HG03442 (cell line): ENCODE measurements at regions not wholly inside any gene's neighbourhood (a gene's known extent, or its start where the extent isn't known, plus 50 kb on each side); places are given as distances from the start of the nearest gene placed in this dataset.

Source experiments
- ATAC-seq: cut with Tn5 transposase; IDR thresholded peaks from one replicate; pipeline ENCODE4 v1.9.1; 2021; ENCODE audit warnings: mild to moderate bottlenecking, moderate library complexity; ENCODE audit not compliant: unreplicated experiment

DNA sequence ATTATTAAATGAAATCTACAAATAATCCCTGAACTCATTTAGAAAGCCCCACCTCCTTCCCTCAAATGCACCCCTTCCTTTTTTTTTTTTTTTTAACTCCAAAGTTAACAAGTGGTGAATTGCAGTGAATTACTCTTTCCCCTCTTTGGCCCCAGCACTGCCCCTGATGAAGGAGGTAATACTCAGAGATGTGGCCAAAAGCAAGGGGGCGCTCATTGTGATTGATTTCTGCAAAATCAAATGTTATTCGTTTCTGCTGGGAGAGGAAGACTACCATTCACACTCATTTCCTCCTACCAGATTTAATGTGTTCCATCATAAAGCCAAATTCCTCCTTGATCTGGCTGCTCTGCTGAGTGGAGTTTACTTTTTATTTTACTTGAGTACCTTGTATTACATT lies 259.4 kb downstream of the GPD2 start:
- ATAC-seq: no peak

DNA sequence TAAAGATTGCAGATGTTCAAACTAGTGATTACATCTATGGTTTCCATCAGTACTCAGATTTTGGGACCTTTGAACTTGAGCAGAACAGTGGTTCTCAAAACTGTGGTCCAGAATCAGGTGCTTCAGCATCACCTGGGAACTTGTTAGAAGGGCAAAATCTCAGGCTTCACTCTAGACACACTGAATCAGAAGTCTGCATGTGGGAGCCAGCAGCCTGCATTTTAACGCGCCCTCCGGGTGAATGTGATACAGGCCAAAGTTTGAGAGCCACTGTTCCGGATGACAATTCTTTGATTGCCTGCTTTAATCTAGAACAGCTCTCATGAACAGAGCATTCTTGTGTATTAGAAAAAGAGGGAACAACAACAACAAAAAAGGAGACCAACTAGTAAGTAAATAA lies 261.7 kb downstream of the GPD2 start:
- ATAC-seq: no peak

GRCh38 chr2:156700681-156701080 lies 264.5 kb downstream of the GPD2 start:
- ATAC-seq: no peak

DNA sequence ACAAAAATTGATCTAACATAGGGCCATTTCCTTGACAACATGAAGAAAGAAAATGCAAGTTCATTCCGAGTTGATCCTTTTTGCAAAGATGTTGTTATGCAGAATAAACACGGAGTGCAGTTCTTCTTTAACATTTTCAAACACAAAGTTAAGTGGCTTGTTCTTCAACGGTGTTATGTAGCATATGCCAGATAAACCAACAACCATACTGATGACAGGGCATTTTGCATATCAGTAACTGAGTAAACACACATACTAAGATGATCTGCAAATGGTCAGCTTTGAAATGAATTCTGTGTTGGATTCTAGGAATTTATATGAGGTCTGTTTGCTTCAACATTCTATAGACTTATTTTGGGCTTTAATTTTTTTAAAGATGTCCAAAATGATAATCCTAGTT lies 266.4 kb downstream of the GPD2 start:
- no peak for ATAC-seq

DNA sequence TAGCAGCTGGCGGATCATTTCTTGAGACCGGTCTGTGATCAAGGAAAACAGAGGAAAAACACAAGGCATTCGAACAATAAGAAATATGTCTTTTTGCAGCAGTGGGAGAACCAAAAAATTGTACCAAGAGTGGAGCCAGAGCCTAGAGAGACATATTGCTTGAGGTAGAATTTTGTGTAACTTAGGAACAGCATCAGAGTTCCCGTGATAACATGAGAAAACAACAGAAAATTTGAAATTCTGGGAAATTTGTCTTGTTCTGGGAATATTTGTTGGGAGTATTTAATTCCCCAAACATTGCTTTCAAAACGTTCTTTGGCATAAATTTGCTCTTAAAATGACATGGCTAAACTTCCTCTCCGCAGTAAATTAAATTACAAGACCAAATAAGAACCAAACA lies 267.5 kb downstream of the GPD2 start:
- no peak for ATAC-seq

DNA sequence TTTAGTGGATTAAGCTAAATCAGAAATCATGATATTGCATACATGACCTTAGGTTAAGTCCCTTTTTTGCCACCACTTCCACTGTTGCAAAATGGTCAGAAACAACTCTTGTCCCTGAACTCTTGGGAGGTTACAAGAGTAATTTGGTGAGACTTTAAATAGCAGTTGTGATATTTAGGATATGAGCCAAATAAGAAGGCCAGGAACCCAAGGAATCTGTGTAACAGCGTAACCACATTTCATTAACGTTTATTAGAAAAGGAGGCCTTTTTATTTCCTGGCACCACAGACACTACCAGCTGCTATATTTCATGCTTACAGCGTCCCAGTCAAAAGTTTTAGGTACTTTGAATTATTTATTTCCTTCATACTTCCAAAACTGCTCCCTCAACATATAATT lies 268.0 kb downstream of the GPD2 start:
- ATAC-seq: no peak

DNA sequence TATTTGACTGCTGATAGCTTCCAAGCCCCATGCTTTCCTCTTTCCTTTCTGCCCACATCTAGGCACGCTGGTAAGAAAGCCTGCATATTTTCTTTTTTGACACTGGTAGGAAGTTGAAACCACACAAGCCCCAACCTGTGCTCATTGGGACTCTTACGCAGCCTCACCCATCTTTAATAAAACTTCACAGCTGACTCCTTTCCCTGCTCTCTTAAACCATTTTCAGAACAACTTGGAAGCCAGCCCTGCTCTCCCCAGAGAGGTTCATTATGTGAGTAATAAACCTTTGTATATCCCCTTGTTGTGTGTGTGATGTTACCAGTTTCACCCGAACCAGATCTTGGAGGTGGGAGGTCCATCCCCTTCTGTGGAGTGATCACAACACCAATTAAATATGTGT lies 268.4 kb downstream of the GPD2 start:
- ATAC-seq: no peak

DNA sequence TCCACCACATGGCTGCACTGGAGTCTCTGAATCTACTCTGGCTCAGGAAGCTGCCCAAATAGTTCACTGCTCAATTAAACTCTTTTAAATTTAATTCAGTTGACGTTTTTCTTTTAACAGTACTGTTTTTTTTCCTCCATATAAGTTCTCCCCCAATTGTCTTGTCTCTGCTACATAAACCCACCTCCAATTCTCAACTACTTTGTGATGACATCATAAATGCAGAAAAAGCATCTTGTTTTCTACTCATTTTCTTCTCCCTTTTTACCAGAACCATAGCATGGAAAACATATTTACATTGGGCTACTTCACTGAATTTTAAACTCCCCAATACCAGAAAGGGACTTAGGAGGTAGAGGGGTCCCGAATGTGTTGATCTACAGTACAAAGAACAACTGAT lies 270.4 kb downstream of the GPD2 start:
- no peak for ATAC-seq

DNA sequence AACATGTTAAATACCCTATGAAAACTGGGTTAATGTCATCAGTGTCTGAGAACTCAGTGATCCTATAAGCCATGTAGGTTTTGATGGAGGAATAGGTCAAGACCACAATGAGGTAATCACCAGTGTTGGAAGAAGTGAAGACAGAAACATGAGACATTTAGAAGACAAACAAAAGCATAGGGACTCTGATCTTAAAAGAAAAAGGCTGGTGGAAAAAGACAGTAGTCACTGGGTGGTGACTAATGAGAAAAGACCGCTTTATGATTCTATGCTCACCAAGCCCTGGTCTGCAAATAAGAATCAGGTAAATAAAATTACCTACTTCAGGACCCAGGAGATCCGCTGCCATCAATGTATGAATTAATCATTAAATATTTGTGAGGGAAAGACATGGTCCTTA lies 271.9 kb downstream of the GPD2 start:
- no peak for ATAC-seq

DNA sequence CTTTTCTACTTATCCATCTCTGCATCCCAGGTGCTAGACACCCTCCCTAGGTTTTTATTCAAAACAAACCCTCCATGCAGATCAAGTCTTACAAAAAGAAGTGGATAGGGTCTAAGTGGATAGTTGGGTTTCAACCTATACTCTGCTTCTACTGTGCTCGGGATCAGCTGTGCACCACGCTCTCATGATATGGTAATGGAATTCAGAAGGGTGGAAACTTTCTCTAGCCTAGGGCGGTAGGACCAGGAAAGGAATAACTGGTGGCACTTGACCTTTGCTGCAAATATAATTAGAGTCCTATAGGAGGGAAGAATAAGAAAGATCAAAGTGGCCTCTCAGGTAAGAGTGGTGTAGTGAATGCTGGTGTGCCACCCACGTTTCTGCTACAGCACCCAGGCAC lies 272.9 kb downstream of the GPD2 start:
- no peak for ATAC-seq

DNA sequence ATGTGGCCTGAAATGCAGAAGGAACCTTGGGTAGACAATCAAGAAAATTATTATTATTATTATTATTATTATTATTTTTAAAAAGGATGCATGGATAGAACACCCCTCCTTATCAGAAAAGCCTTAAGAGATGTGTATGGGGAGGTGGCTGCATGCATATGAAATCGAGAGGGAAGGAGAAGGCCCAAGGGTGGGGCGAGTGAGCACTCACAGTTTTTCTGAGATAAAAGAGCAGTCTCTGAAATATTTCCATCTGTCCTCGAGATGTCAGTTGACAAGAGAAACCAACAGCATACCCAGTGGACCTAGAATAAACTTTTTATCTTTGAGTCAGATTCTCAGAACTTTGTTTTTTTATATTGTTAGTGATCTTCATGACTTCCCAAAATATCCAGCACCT lies 282.9 kb downstream of the GPD2 start:
- ATAC-seq: no peak

- ATAC-seq: no peak
Observed at GRCh38 chr2:156727867-156728266, 291.7 kb downstream of the GPD2 start.

DNA sequence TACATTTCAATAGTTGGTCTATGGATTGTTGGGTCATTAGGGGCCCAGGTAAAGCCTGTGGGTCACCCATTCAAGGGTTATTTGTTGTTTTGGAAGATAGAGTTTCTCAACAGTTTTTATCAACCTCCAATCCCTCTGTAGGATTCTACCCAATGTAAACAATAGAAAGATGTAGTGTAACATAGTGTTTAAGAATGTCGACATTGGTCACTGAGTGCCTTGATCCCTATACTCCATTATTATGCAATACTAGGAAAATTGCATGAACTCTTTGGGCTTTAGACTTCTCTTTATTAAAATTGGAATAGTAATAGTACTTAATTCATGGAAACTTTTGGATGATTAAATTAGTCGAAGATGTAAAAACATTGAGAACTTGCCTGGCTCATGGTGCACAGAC lies 292.1 kb downstream of the GPD2 start:
- ATAC-seq: no peak

DNA sequence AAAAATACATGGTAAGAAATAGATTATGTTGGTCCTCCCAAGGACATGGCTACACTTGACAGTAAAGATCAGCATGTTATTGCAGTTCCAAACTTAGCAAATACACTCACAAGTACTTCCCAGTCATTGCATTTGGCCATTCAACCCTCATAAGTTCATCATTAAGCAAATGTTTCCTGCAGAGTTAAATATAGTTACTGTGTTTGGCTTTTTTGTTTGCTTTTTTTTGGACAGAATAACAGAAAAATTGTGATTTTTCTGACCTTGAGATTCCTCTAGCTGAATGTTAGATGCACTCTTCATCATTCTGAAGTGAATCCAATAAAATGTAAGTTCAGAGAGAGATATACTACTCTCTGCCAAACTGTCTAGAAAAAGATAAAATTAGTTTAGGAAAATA lies 295.3 kb downstream of the GPD2 start:
- ATAC-seq: no peak

DNA sequence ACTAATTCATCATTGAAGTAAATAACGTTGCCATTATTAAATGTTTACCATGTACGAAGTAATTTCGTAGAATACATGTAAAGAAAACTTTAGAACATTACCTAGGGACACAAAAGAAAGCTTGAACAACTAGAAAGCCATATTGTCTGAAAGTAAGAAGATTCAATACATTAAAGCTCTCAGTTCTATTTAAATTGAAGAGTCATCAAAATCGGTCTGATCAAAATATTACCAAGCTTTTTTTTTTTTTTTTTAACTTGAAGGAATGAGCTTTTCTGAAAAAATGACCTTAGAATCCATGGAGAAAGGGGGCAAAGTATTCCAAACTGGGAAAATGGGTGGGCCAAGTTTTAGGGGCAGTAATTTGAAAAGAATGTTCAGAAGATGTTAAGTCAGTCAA lies 300.8 kb downstream of the GPD2 start:
- ATAC-seq: no peak

GRCh38 chr2:156739301-156739700 lies 303.1 kb downstream of the GPD2 start:
- no peak for ATAC-seq

GRCh38 chr2:156745619-156746018 lies 309.4 kb downstream of the GPD2 start:
- ATAC-seq: no peak

DNA sequence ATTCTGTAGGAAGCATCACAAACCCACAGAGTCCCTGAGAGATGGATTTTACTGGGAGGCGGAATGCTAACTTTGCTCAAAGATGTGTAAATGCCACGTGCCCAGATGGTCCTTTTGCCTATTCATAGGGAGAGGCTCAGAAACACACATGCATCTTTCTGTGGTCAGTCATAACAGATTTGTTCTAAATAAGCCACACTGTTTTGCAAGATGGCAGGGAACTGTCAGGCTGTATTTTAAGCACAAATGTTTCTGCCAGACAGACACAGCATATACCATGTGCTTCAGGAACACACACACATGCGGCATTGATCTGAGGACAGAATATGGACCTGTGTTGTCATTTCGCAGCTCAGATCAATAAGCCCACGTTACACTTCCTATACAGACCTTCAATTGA lies 312.0 kb downstream of the GPD2 start:
- ATAC-seq: no peak

DNA sequence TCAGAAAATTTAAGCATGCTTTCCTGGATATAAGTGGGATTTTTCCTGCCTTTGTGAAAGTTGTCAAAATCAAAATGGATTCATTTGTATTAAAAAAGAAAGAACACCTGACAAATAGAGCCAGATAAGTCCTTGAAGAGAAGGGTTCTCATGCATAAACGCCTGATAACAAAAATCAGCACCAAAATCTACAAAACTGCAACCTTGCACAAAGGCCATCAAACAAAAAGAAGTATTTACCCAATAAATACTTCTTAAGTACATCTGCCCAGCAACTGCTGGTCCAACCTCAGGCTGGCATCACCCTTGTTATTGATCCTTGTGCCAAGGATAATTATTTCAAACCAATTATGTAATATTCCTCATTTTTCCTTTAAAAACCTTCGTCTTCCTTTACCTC lies 315.9 kb downstream of the GPD2 start:
- no peak for ATAC-seq

DNA sequence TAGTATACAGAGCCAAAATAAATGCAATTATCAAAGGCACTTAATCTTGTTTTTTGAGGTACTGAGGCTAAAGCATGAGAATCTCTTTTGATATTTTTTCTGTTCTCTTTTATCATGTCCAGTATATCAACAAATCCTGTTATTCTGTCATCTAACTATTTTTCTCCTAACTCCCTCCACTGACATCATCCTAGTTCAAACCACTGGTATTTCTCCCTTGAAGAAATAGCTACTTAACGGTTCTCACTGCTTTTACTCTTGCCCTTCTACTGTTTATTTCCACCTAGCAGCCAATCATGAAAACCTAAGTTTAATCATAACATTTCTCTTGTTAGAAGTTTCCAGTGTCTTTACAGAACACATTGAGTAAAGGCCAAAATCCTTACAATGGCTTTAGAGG lies 317.6 kb downstream of the GPD2 start:
- no peak for ATAC-seq

DNA sequence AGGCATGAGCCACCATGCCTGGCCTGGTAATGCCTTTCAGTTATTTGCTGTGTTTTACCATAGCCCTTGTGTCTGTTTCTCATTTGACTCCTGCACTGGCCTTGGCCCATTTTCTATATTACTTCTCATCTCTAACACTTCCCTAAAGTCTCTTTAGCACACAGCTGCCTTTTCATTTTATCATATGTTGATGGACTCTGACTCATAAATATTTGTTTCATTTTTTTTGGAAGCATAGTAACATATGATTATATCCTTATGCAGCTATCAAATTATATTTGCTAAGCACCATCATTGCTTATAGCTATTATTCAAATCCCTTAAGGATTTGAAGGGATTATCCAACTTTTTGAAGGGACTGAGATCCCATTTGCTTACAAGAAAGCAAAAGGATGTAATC lies 320.3 kb downstream of the GPD2 start:
- no peak for ATAC-seq

DNA sequence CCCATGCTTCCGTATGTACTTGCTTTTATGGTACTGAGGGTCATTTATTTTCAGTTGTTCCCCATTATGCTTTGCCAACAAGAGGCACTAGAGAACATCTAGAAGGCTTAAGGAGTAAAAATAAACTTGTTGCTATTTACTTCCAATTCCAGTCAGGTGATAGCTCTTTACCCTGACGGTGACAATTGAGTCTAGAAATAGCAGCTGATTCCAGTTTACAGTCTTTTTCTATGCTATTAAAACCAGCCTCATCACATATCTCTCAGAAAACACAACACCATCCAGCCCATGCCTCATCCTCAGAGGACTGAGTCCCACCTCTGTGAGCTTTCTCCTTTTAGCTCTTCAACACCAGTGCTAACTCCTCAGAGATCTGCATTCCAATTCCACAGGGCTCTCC lies 327.0 kb downstream of the GPD2 start:
- ATAC-seq: no peak

DNA sequence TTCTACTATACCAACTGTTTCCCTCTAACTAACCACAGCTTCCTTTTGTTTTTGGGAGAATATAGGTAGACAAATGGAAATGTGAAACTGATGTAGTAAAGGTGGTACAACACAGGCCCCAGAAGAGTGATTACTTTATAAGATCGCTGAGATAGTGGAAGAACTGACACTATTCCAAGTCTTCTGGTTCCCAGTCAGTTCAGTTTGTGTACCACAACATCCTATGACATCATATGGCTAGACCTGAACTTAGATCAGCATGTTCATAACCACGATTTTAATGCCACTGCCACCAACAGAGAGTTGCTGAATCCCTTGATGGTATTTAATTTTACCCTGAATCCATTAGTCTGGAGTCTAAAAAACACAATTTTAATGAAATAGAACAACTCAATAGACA lies 328.9 kb downstream of the GPD2 start:
- ATAC-seq: no peak

DNA sequence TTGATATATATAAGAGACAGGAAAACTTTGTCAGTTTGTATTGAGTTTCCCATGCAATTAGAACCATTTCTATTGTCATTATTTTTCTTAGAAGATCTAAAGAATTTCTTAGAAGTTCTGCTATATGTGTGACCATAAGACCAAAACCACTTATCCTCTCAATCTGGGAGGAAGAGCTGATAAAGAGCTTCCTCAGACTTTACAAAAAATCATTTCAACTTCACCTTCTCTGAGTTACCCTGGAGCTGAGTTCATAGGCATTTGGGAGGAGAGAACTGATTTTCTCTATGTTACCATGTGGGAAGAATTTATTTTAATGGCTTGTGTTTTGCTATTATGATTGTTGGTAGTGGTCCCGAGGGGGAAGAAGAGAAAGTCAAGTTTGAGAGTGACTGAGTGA lies 329.3 kb downstream of the GPD2 start:
- no peak for ATAC-seq
